ENCODE measurements at regions not wholly inside any gene's neighbourhood (a gene's known extent, or its start where the extent isn't known, plus 50 kb on each side); places are given as distances from the start of the nearest gene placed in this dataset.

DNA sequence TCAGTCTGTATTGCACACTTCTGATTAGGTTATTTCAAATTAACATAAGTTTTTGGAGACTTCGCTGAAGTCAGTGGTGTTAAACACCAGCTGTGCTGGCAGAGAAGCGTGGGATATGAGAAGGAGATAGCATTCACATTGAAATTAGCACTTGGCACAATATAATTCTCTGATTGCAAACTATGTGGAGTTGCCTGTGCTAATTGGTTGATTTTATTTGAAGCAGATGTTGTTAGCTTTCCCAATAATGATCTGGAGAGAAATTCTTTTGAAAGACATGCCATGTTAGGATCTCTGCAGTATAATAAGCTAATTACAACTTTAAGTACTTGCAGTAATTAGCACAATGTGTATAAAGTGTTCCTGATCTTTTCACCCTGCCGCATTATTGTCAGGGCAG lies 367.4 kb upstream of the ARX start:
- Histone ChIP-seq H3K9me3 (no peaks in the 10 kb centered on the region), H3K36me3 (no peaks in the 10 kb centered on the region), H3K4me3 (no peak overlapping the region), H3K27ac (no peak overlapping the region), H3K27me3 (no peaks in the 10 kb centered on the region), H3K4me1 (no peaks in the 10 kb centered on the region)
- DNase-seq, result no peak
- intact Hi-C loops (cut with DNase I; ENCODE audit: low total_unique reads), result no loop called here
- TF ChIP-seq CTCF (IDR thresholded peaks at IDR 0.05) (no peak), POLR2A (IDR thresholded peaks at IDR 0.05) (no peak)

DNA sequence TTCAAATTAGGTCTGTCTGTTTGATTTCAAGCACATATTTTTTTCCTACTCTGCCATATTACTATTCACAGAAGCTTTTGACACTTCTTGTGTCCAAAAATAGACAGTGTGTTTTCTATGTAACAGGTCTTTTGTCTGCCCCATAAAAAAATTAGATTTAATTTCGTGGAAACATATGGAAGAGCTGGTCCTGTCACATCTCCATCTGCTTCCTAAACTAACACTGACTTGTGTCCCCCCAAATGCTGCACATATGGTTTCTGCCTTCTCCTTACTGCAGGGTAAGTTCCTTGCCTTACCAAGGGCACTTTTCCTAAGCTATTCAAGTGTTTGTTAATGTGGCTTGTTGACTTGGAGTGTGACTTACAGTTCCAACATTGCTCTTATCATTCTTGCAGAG lies 340.7 kb upstream of the ARX start:
- Histone ChIP-seq H3K27me3 (no peaks in the 10 kb centered on the region), H3K27ac (no peak overlapping the region), H3K9me3 (no peaks in the 10 kb centered on the region), H3K4me3 (no peak overlapping the region), H3K4me1 (no peaks in the 10 kb centered on the region), H3K36me3 (no peaks in the 10 kb centered on the region)
- intact Hi-C loops (cut with DNase I; ENCODE audit: low total_unique reads), result no loop called here
- no peak for DNase-seq
- TF ChIP-seq CTCF (IDR thresholded peaks at IDR 0.05), result no peak
- no peak for TF ChIP-seq POLR2A (IDR thresholded peaks at IDR 0.05)

- Histone ChIP-seq H3K4me1 (no peaks in the 10 kb centered on the region), H3K27me3 (no peaks in the 10 kb centered on the region), H3K9me3 (no peaks in the 10 kb centered on the region), H3K36me3 (no peaks in the 10 kb centered on the region), H3K27ac (no peak overlapping the region), H3K4me3 (no peak overlapping the region)
- no peak for TF ChIP-seq POLR2A (IDR thresholded peaks at IDR 0.05)
- TF ChIP-seq CTCF (IDR thresholded peaks at IDR 0.05), result no peak
- no peak for DNase-seq
- intact Hi-C loops (cut with DNase I; ENCODE audit: low total_unique reads), result no loop called here
Observed at GRCh38 chrX:25344161-25344936, 328.6 kb upstream of the ARX start.

GRCh38 chrX:25343060-25343459 lies 327.3 kb upstream of the ARX start:
- TF ChIP-seq POLR2A (IDR thresholded peaks at IDR 0.05) (no peak), CTCF (IDR thresholded peaks at IDR 0.05) (no peak)
- H3K4me1 ChIP-seq, result no peaks in the 10 kb centered on the region
- no peak overlapping the region for H3K4me3 ChIP-seq
- intact Hi-C loops (cut with DNase I; ENCODE audit: low total_unique reads), result no loop called here
- no peak overlapping the region for H3K27ac ChIP-seq
- H3K27me3 ChIP-seq, result no peaks in the 10 kb centered on the region
- no peaks in the 10 kb centered on the region for H3K9me3 ChIP-seq
- no peak for DNase-seq
- H3K36me3 ChIP-seq, result no peaks in the 10 kb centered on the region

GRCh38 chrX:25337841-25338240 lies 322.1 kb upstream of the ARX start:
- H3K27ac ChIP-seq, result no peak overlapping the region
- H3K4me1 ChIP-seq, result no peaks in the 10 kb centered on the region
- H3K27me3 ChIP-seq, result no peaks in the 10 kb centered on the region
- no peaks in the 10 kb centered on the region for H3K36me3 ChIP-seq
- no peak overlapping the region for H3K4me3 ChIP-seq
- TF ChIP-seq POLR2A (IDR thresholded peaks at IDR 0.05), result no peak
- no peak for TF ChIP-seq CTCF (IDR thresholded peaks at IDR 0.05)
- H3K9me3 ChIP-seq, result no peaks in the 10 kb centered on the region
- intact Hi-C loops (cut with DNase I; ENCODE audit: low total_unique reads), result no loop called here
- no peak for DNase-seq
